HEK293 (cell line): ENCODE measurements at regions not wholly inside any gene's neighbourhood (a gene's known extent, or its start where the extent isn't known, plus 50 kb on each side); places are given as distances from the start of the nearest gene placed in this dataset.

Source experiments
- CTCF ChIA-PET: fragments of 350-600 bp; formaldehyde crosslinking; extraction: SDS; loops from one replicate; lab custom pipeline; 2021; ENCODE audit warnings: antibody characterized with exemption; lab: Yijun Ruan, JAX
- POLR2A ChIA-PET: fragments of 300-600 bp; formaldehyde crosslinking; extraction: SDS; loops from one replicate; lab custom pipeline; 2020; ENCODE audit warnings: antibody characterized with exemption, inconsistent platforms; lab: Yijun Ruan, JAX
- H3K27ac ChIP-seq: fragments of 200-500 bp; sonication (Bioruptor generic); 2 replicates; pipeline ENCODE4 v1.5.1; 2014; ENCODE audit warnings: low read depth, low read length, control low read depth, inconsistent platforms; ENCODE audit errors: extremely low read depth
- H3K36me3 ChIP-seq, 2 experiments: fragments of 200-500 bp in 1 of 2; sonication (Bioruptor generic) in 1 of 2; 1 replicate in 1 of 2; 2 replicates in 1 of 2; pipeline ENCODE4 v1.5.1; 2014 to 2017; ENCODE audit warnings: inconsistent platforms in 2 of 2, low read length in 2 of 2; ENCODE audit not compliant: control insufficient read depth in 2 of 2, insufficient read depth in 1 of 2
- H3K4me1 ChIP-seq: fragments of 200-500 bp; sonication (Bioruptor generic); 2 replicates; pipeline ENCODE4 v1.5.1; 2014; ENCODE audit warnings: mild to moderate bottlenecking, low read length, inconsistent platforms; ENCODE audit not compliant: control insufficient read depth, insufficient read depth
- H3K4me3 ChIP-seq: 2 replicates; pipeline ENCODE4 v1.5.1; 2011; ENCODE audit warnings: low read depth, mild to moderate bottlenecking, control low read depth, low read length, moderate library complexity
- H3K9me3 ChIP-seq: fragments of 200-500 bp; sonication (Bioruptor generic); 2 replicates; pipeline ENCODE4 v1.5.1; 2014; ENCODE audit warnings: low read depth, low read length, inconsistent platforms; ENCODE audit not compliant: control insufficient read depth, insufficient read depth
- GLI2 ChIP-seq: fragments of 450-650 bp; formaldehyde crosslinking; IDR thresholded peaks from 2 replicates; pipeline ENCODE4; 2017; ENCODE audit warnings: missing biosample characterization, missing genetic modification characterization, low read depth, borderline replicate concordance
- KLF16 ChIP-seq: fragments of 450-650 bp; formaldehyde crosslinking; IDR thresholded peaks from 2 replicates; pipeline ENCODE4 v1.5.1; 2017; ENCODE audit warnings: missing biosample characterization, missing genetic modification characterization
- PRDM4 ChIP-seq: fragments of 450-650 bp; formaldehyde crosslinking; IDR thresholded peaks from 2 replicates; pipeline ENCODE4 v1.5.1; 2017; ENCODE audit warnings: missing biosample characterization, missing genetic modification characterization
- REPIN1 ChIP-seq: fragments of 450-650 bp; formaldehyde crosslinking; IDR thresholded peaks from 2 replicates; pipeline ENCODE4 v1.5.1; 2017; ENCODE audit warnings: missing biosample characterization, missing genetic modification characterization, low read depth
- SP3 ChIP-seq: fragments of 450-650 bp; formaldehyde crosslinking; IDR thresholded peaks from 2 replicates; pipeline ENCODE4 v1.5.1; 2016; ENCODE audit warnings: missing biosample characterization, missing genetic modification characterization
- YY2 ChIP-seq: fragments of 450-650 bp; formaldehyde crosslinking; IDR thresholded peaks from 2 replicates; pipeline ENCODE4 v1.5.1; 2016; ENCODE audit warnings: missing biosample characterization, missing genetic modification characterization
- ZBTB21 ChIP-seq: fragments of 450-650 bp; formaldehyde crosslinking; IDR thresholded peaks from 2 replicates; pipeline ENCODE4 v1.5.1; 2017; ENCODE audit warnings: missing biosample characterization, missing genetic modification characterization
- ZEB2 ChIP-seq: fragments of 450-650 bp; formaldehyde crosslinking; IDR thresholded peaks from 2 replicates; pipeline ENCODE4 v1.5.1; 2016; ENCODE audit warnings: missing biosample characterization, missing genetic modification characterization
- ZNF211 ChIP-seq: fragments of 450-650 bp; formaldehyde crosslinking; IDR thresholded peaks from 2 replicates; pipeline ENCODE4 v1.5.1; 2016; ENCODE audit warnings: low read depth, missing biosample characterization, missing genetic modification characterization
- ZNF26 ChIP-seq: fragments of 450-650 bp; formaldehyde crosslinking; IDR thresholded peaks from 2 replicates; pipeline ENCODE4 v1.5.1; 2016; ENCODE audit warnings: missing biosample characterization, missing genetic modification characterization
- ZNF350 ChIP-seq: fragments of 450-650 bp; formaldehyde crosslinking; IDR thresholded peaks from 2 replicates; pipeline ENCODE4 v1.5.0; 2017; ENCODE audit warnings: missing biosample characterization, mild to moderate bottlenecking, missing genetic modification characterization
- ZNF354C ChIP-seq: fragments of 450-650 bp; formaldehyde crosslinking; IDR thresholded peaks from 2 replicates; pipeline ENCODE4 v1.5.1; 2016; ENCODE audit warnings: missing biosample characterization, missing genetic modification characterization, low read depth, borderline replicate concordance
- ZNF473 ChIP-seq: fragments of 450-650 bp; formaldehyde crosslinking; IDR thresholded peaks from 2 replicates; pipeline ENCODE4 v1.5.1; 2017; ENCODE audit warnings: missing biosample characterization, missing genetic modification characterization
- ZNF654 ChIP-seq: fragments of 450-650 bp; formaldehyde crosslinking; IDR thresholded peaks from 2 replicates; pipeline ENCODE4 v1.5.1; 2016; ENCODE audit warnings: low read depth, missing biosample characterization, missing genetic modification characterization
- ZNF704 ChIP-seq: fragments of 450-650 bp; formaldehyde crosslinking; IDR thresholded peaks from 2 replicates; pipeline ENCODE4 v1.5.1; 2016; ENCODE audit warnings: missing biosample characterization, missing genetic modification characterization
- ZNF785 ChIP-seq: fragments of 450-650 bp; formaldehyde crosslinking; IDR thresholded peaks from 2 replicates; pipeline ENCODE4 v1.5.1; 2016; ENCODE audit warnings: missing biosample characterization, missing genetic modification characterization
- ZSCAN30 ChIP-seq: fragments of 450-650 bp; IDR thresholded peaks from 2 replicates; pipeline ENCODE4 v1.5.1; 2018; ENCODE audit warnings: missing biosample characterization, mild to moderate bottlenecking, missing genetic modification characterization, moderate library complexity

GRCh38 chr4:120158841-120159463 lies 92.3 kb upstream of the MAD2L1 start (continued):
- TF ChIP-seq ZNF26 (tag by site-specific recombination) (no peak), SP3 (tag by site-specific recombination) (no peak), YY2 (tag by site-specific recombination) (no peak), ZSCAN30 (tag by site-specific recombination) (no peak), ZEB2 (tag by site-specific recombination) (no peak), ZNF211 (tag by site-specific recombination) (no peak), ZNF654 (no peak), PRDM4 (no peak), ZNF704 (tag by site-specific recombination) (no peak), KLF16 (tag by site-specific recombination) (no peak), ZBTB21 (no peak), GLI2 (tag by site-specific recombination) (no peak)

- Histone ChIP-seq H3K9me3 (no peaks in the 10 kb centered on the region), H3K36me3 (no peaks in the 10 kb centered on the region)
- TF ChIP-seq ZNF654 (peak; percentile 5; the same call in 1 of the 2 replicates), REPIN1 (tag by site-specific recombination) (no peak)
- TF ChIP-seq, all 188 proteins: peak for 1
- Histone ChIP-seq H3K27ac (no peak overlapping the region), H3K4me1 (no peaks in the 10 kb centered on the region), H3K4me3 (no peak overlapping the region)
- POLR2A ChIA-PET: no interaction called here
- CTCF ChIA-PET: interaction anchor here (0.6 to 1.1 kb wide), 5 partner anchors 77 to 1150 kb away, joined by 3 to 5 read pairs (median 3); no protein-coding TSS in a partner anchor
These were observed 91.4 kb upstream of the MAD2L1 start for GRCh38 chr4:120158046-120158445.

- CTCF ChIA-PET: interaction anchor here (0.7 to 1.0 kb wide), 4 partner anchors 291 to 956 kb away, joined by 3 to 4 read pairs (median 4); no protein-coding TSS in a partner anchor
- no peaks in the 10 kb centered on the region for H3K36me3 ChIP-seq
- H3K4me1 ChIP-seq: no peaks in the 10 kb centered on the region
- no peak overlapping the region for H3K27ac ChIP-seq
- POLR2A ChIA-PET: no interaction called here
- TF ChIP-seq ZNF654 (peak; percentile 74), ZNF473 (no peak)
- H3K9me3 ChIP-seq: no peaks in the 10 kb centered on the region
- no peak overlapping the region for H3K4me3 ChIP-seq
These were observed 89.6 kb upstream of the MAD2L1 start for GRCh38 chr4:120156120-120156718.

- TF ChIP-seq ZNF785 (tag by site-specific recombination): no peak
- no peak for TF ChIP-seq ZNF354C (tag by site-specific recombination)
- no peak for TF ChIP-seq ZNF704 (tag by site-specific recombination)
- TF ChIP-seq ZNF350 (tag by site-specific recombination): no peak
- ChIA-PET CTCF (interaction anchor here (0.5 to 1.5 kb wide), 13 partner anchors 40 to 1265 kb away, joined by 3 to 4 read pairs (median 3); no protein-coding TSS in a partner anchor), POLR2A (no interaction called here)
- H3K4me3 ChIP-seq: no peak overlapping the region
- H3K9me3 ChIP-seq: no peaks in the 10 kb centered on the region
- H3K27ac ChIP-seq: no peak overlapping the region
- no peaks in the 10 kb centered on the region for H3K36me3 ChIP-seq
- no peaks in the 10 kb centered on the region for H3K4me1 ChIP-seq
These were observed 88.6 kb upstream of the MAD2L1 start for GRCh38 chr4:120155287-120155686.
